Neural progenitor cell (in vitro differentiated cells): ENCODE measurements at regions not wholly inside any gene's neighbourhood (a gene's known extent, or its start where the extent isn't known, plus 50 kb on each side); places are given as distances from the start of the nearest gene placed in this dataset.

ENCODE experiments used
- DNase-seq: peaks from one replicate; pipeline ENCODE4 v3.0.0-alpha.2; 2016; ENCODE audit warnings: low spot score
- H2AFZ ChIP-seq: fragments of 200-600 bp; sonication (generic); replicated peaks from 2 replicates; pipeline ENCODE4 v1.6.1; 2016; ENCODE audit warnings: antibody characterized with exemption
- H3F3A ChIP-seq: fragments of 200-600 bp; sonication (generic); 2 replicates; pipeline ENCODE4 v1.6.1; 2016; ENCODE audit warnings: antibody characterized with exemption, low read depth
- H3K27ac ChIP-seq: fragments of 200-600 bp; sonication (generic); 2 replicates; pipeline ENCODE4 v1.5.1; 2016; ENCODE audit warnings: mild to moderate bottlenecking
- H3K27me3 ChIP-seq: fragments of 200-600 bp; sonication (generic); 2 replicates; pipeline ENCODE4 v1.6.1; 2016; ENCODE audit warnings: mild to moderate bottlenecking, moderate library complexity
- H3K36me3 ChIP-seq: fragments of 200-600 bp; sonication (generic); 2 replicates; pipeline ENCODE4 v1.5.1; 2016
- H3K4me1 ChIP-seq: fragments of 200-600 bp; sonication (generic); 2 replicates; pipeline ENCODE4 v1.6.1; 2016; ENCODE audit warnings: mixed run types
- H3K4me2 ChIP-seq: fragments of 200-600 bp; sonication (generic); 2 replicates; pipeline ENCODE4 v1.6.1; 2016
- H3K4me3 ChIP-seq: fragments of 200-600 bp; sonication (generic); 2 replicates; pipeline ENCODE4 v1.5.1; 2016
- H3K79me2 ChIP-seq: fragments of 200-600 bp; sonication (generic); 2 replicates; pipeline ENCODE4 v1.6.1; 2016; ENCODE audit warnings: low read depth
- H3K9ac ChIP-seq: fragments of 200-600 bp; sonication (generic); 2 replicates; pipeline ENCODE4 v1.6.1; 2016
- H3K9me3 ChIP-seq: fragments of 200-600 bp; sonication (generic); 2 replicates; pipeline ENCODE4 v1.5.1; 2016; ENCODE audit warnings: low read depth
- H4K20me1 ChIP-seq: fragments of 200-600 bp; sonication (generic); 2 replicates; pipeline ENCODE4 v1.6.1; 2016; ENCODE audit warnings: low read depth
- H3K27ac Mint-ChIP-seq: 3 replicates; pipeline ENCODE4 v1.8.0; 2021; ENCODE audit warnings: mixed read lengths
- H3K27me3 Mint-ChIP-seq: 2 replicates; pipeline ENCODE4 v1.8.0; 2022; ENCODE audit warnings: low read depth, mild to moderate bottlenecking, inconsistent platforms, moderate library complexity, mixed read lengths; ENCODE audit not compliant: insufficient read depth
- H3K36me3 Mint-ChIP-seq: 3 replicates; pipeline ENCODE4 v1.8.0; 2021; ENCODE audit warnings: mixed read lengths
- H3K4me1 Mint-ChIP-seq: 3 replicates; pipeline ENCODE4 v1.8.0; 2021; ENCODE audit warnings: mixed read lengths
- H3K4me3 Mint-ChIP-seq: 3 replicates; pipeline ENCODE4 v1.8.0; 2021; ENCODE audit warnings: mild to moderate bottlenecking, moderate library complexity, mixed read lengths
- H3K9me3 Mint-ChIP-seq: 3 replicates; pipeline ENCODE4 v1.8.0; 2020; ENCODE audit warnings: mixed read lengths
- CTCF ChIP-seq: fragments of 200-600 bp; sonication (generic); IDR thresholded peaks from 2 replicates; pipeline ENCODE4 v1.5.1; 2017; ENCODE audit warnings: antibody characterized with exemption, mild to moderate bottlenecking
- EZH2 ChIP-seq: fragments of 200-600 bp; sonication (generic); IDR thresholded peaks from 2 replicates; pipeline ENCODE4 v1.6.1; 2017; ENCODE audit warnings: antibody characterized with exemption, mild to moderate bottlenecking, moderate library complexity
- EZH2phosphoT487 ChIP-seq: fragments of 200-600 bp; sonication (generic); IDR thresholded peaks from 2 replicates; pipeline ENCODE4 v1.6.1; 2017; ENCODE audit warnings: antibody characterized with exemption

DNA sequence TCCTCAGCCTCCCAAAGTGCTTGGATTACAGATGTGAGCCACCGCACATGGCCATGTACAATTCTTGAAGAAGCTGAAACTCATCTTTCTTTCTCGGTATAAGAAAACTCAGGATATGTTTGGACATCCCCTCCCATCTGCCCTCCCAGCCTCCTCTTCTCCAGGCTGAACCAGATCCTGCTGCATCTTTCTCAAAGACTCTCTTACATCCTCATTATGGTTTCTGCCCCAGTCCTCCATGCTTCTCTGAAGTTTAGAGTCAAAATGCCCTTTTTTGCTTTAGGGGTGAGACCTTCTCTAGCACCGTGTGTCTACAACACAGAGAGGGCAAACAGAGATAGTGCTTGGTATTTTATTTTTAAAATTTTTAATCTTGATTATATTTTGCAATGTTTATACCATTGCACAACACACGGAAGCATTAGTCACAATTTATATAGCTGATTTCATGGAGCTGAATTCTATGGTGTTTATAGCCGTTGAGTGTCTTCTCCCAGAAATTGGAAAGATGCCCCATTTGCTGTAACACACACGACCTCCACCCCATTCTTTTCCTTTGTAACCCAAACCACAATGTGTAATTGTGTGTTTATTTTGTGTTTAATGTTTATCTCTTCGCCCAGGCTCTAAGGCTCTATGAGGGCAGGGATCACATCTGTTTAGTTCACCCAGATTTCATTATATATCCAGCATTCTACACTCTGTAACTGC, 206.0 kb upstream of the TNP1 start:
- Histone ChIP-seq H3K9ac (no peak overlapping the region), H3K36me3 (no peaks in the 10 kb centered on the region), H3K79me2 (no peaks in the 10 kb centered on the region), H3K4me2 (no peak overlapping the region), H4K20me1 (no peaks in the 10 kb centered on the region), H3K9me3 (no peaks in the 10 kb centered on the region), H3K4me1 (peaks cover 32% of the 10 kb centered on the region), H3K27me3 (no peaks in the 10 kb centered on the region), H3K27ac (no peak overlapping the region), H3K4me3 (no peak overlapping the region), H2AFZ (no peak overlapping the region), H3F3A (peaks cover 20% of the 10 kb centered on the region)
- H3K4me1 Mint-ChIP-seq = peaks cover 25% of the 10 kb centered on the region
- DNase-seq = no peak
- no peak for TF ChIP-seq EZH2
- no peak for TF ChIP-seq EZH2phosphoT487
- TF ChIP-seq CTCF = no peak
- H3K9me3 Mint-ChIP-seq = peaks cover 7% of the 10 kb centered on the region
- no peak overlapping the region for H3K4me3 Mint-ChIP-seq
- peak overlapping the region; percentile 40 for H3K27ac Mint-ChIP-seq
- peaks cover 7% of the 10 kb centered on the region for H3K27me3 Mint-ChIP-seq
- H3K36me3 Mint-ChIP-seq = no peaks in the 10 kb centered on the region

DNA sequence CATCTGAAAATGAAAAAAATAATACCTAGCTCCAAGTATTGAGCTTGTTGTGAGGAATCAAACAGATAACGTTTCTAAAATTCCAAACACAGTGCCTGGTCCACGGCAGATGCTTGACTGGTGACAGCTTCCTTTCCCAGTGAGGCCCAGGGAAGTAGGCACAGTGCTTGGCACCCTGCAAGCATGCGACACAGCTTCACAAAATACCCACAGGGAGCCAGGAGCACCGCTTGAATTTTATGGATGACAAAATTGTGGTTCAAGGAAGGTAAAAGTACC, 205.1 kb upstream of the TNP1 start:
- H3K27me3 Mint-ChIP-seq = peaks cover 7% of the 10 kb centered on the region
- no peaks in the 10 kb centered on the region for H3K27me3 ChIP-seq
- H3K4me1 ChIP-seq = peaks cover 30% of the 10 kb centered on the region
- no peak overlapping the region for H3K9ac ChIP-seq
- H3K4me2 ChIP-seq = peak overlapping the region; percentile 37
- no peak overlapping the region for H3K4me3 Mint-ChIP-seq
- no peaks in the 10 kb centered on the region for H3K9me3 ChIP-seq
- H3K27ac Mint-ChIP-seq = no peak overlapping the region
- no peak overlapping the region for H3K4me3 ChIP-seq
- H3K79me2 ChIP-seq = no peaks in the 10 kb centered on the region
- H3K36me3 ChIP-seq = no peaks in the 10 kb centered on the region
- peaks cover 16% of the 10 kb centered on the region for H3F3A ChIP-seq
- no peaks in the 10 kb centered on the region for H3K36me3 Mint-ChIP-seq
- DNase-seq = no peak
- peaks cover 7% of the 10 kb centered on the region for H3K9me3 Mint-ChIP-seq
- peak overlapping the region; percentile 73 for H3K27ac ChIP-seq
- H4K20me1 ChIP-seq = no peaks in the 10 kb centered on the region
- no peak for TF ChIP-seq EZH2
- no peak for TF ChIP-seq CTCF
- no peak for TF ChIP-seq EZH2phosphoT487
- no peak overlapping the region for H2AFZ ChIP-seq
- peaks cover 25% of the 10 kb centered on the region for H3K4me1 Mint-ChIP-seq

DNA sequence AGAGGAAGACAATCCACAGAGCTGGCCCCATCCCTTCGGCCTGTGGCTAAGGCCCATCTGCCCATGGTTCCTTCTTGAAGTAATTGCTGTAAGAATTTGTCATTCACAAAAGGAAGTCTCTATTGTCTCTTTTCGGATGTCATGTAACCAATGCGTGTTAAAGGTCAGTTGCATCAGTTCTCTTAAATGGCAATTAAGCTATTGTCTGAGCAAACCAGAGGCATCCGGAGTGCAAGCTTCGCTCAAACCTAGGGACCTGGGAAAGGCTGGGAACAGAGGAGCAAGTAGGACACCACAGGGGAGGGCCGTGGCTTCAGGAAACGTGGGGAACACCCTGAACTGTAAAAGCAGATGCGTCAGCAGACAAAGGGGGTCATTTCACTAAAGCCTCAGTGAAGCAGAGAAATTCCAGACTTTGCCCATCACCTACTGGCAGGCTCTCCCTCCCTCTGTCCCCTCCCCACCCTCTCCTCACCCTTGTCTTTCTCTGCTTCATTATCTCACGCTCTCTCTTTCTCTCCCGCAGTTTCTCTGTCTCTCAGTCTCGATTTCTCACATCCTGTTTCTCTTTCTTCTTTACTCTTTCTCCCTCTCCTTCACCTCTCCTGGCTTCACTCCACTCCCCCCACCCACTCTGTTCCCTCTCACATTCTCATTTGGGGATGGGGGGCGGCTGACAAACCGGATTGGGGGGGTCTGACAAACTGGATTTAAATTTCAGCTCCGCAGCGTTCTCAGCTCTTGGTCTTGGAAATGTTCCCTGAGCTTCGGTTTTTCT, 204.6 kb upstream of the TNP1 start:
- no peak overlapping the region for H3K9ac ChIP-seq
- H3K79me2 ChIP-seq = no peaks in the 10 kb centered on the region
- H3K4me3 ChIP-seq = no peak overlapping the region
- peak overlapping the region; percentile 73 for H3K27ac ChIP-seq
- Mint-ChIP-seq H3K9me3 (peaks cover 7% of the 10 kb centered on the region), H3K36me3 (no peaks in the 10 kb centered on the region), H3K4me1 (peaks cover 25% of the 10 kb centered on the region), H3K4me3 (no peak overlapping the region), H3K27me3 (peaks cover 7% of the 10 kb centered on the region), H3K27ac (peak overlapping the region; percentile 67)
- H4K20me1 ChIP-seq = no peaks in the 10 kb centered on the region
- H3K4me2 ChIP-seq = peak overlapping the region; percentile 37
- no peaks in the 10 kb centered on the region for H3K9me3 ChIP-seq
- TF ChIP-seq EZH2 = no peak
- TF ChIP-seq CTCF = no peak
- TF ChIP-seq EZH2phosphoT487 = no peak
- H2AFZ ChIP-seq = peak overlapping the region; percentile 42
- H3K4me1 ChIP-seq = peaks cover 30% of the 10 kb centered on the region
- DNase-seq = peak; percentile 76
- H3F3A ChIP-seq = peaks cover 13% of the 10 kb centered on the region
- no peaks in the 10 kb centered on the region for H3K36me3 ChIP-seq
- no peaks in the 10 kb centered on the region for H3K27me3 ChIP-seq
